GM18511 (cell line): ENCODE measurements at regions not wholly inside any gene's neighbourhood (a gene's known extent, or its start where the extent isn't known, plus 50 kb on each side); places are given as distances from the start of the nearest gene placed in this dataset.
A peak's percentile ranks its signal among the peaks of the same experiment; 100 is the strongest.

Experiments used
- ATAC-seq: cut with Tn5 transposase; IDR thresholded peaks from one replicate; pipeline ENCODE4 v1.9.1; 2021; ENCODE audit warnings: mild to moderate bottlenecking, moderate library complexity; ENCODE audit not compliant: unreplicated experiment

DNA sequence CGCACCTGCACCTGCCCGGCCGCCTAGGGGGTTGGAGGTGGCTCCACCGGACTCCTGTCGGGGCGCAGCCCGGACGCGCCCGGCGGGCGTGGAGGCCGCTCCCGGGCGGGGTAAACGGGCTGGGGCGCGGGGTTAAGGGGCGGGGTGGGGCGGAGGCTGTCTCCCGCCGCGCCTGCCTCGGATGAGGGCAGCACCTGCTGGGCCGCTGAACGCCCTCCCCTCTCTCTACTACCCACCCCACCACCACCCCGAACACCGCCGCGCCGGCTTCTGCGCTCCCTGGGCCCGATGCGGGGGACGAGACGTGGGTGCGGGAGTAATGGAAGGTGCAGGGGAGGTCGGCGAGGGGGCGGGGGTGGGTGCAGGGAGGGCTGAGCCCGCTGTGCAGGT lies 224.8 kb upstream of the ID2 start:
- ATAC-seq, result no peak

GRCh38 chr2:8457699-8458502 lies 224.0 kb upstream of the ID2 start:
- ATAC-seq, result no peak

DNA sequence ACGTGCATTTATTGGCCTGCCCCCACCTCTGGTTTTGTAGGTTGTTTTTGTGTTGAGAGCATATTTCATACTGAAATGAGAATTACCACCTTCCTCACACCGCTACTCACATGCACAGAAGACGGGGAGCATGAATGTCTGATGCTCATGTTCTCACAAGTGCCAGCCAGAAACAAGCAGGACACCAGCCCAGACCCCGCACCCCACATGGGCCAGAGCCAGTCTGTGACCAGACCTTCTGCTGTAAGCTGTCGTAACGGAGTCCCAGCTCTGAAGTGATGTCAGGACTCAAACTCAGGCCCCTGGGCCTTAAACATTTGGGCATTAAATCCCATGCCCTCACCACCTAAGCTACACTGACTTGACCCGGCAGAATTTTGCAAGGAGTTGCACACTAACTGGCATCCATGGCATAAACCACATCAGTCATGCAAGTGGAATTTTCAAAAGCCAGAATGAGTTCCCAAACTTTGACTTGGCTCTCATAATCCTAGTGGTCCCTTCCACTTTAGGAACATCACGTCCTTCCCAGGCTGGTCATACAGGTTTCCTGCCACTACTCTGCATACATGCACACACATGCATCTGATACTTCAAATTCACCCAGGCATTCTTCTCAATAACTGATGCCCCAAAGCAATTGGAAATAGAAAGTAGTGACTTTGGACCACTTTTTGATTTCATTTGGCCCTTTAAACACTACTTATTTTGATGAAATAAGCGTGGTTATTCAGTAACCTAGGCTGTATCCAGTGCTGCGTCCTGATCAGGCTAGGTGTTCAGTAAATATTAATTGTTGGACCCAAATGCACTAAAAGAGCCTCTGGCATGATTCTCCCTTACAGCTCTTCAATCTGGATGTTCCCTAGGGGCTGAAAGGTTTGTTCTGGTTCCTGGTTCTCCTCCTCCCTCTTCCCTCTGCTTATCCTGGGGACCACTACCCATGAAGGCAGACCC lies 223.1 kb upstream of the ID2 start:
- no peak for ATAC-seq

DNA sequence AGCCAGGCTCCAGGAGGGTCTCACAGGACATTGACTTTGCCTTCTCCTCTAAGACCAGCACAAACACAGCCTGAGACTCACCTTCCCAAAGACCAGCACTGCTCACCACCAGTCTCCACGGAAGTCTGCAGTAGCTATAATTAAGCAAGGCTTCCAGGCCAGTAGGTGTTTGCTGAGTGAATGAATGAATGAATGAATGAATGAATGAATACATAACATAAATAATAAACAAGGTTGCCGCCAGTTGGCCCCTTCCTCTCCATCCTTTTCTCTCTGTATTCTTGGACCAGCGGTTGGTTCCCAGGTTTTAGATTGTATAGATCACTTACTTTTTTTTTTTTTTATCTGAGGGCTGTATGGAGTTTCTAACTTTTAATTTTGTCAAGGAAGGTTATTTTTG lies 222.4 kb upstream of the ID2 start:
- ATAC-seq, result no peak

DNA sequence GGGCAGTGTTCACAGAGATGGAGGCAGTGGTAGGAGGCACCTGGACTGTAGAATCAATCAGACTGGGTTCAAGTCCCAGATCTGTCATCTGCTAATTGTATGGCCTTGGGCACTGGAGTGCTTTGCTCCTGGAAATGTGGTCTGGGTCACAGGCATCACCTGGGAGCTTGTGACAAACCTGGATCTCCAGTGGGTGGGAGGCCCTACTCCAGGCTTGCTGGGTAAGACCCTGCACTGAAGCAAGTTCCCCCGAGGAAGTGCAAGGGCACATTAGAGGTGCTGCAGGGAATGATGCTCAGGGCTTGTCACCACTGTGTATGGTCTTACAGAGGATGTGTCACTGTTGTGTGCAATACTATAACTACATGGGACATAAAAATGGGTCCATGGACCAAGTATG lies 220.5 kb upstream of the ID2 start:
- ATAC-seq, result no peak

- ATAC-seq, result no peak
These were observed 219.6 kb upstream of the ID2 start for GRCh38 chr2:8462280-8462679.

- ATAC-seq, result no peak
These were observed 218.8 kb upstream of the ID2 start for GRCh38 chr2:8462899-8463648.

- no peak for ATAC-seq
These were observed 216.3 kb upstream of the ID2 start for GRCh38 chr2:8465560-8465959.

DNA sequence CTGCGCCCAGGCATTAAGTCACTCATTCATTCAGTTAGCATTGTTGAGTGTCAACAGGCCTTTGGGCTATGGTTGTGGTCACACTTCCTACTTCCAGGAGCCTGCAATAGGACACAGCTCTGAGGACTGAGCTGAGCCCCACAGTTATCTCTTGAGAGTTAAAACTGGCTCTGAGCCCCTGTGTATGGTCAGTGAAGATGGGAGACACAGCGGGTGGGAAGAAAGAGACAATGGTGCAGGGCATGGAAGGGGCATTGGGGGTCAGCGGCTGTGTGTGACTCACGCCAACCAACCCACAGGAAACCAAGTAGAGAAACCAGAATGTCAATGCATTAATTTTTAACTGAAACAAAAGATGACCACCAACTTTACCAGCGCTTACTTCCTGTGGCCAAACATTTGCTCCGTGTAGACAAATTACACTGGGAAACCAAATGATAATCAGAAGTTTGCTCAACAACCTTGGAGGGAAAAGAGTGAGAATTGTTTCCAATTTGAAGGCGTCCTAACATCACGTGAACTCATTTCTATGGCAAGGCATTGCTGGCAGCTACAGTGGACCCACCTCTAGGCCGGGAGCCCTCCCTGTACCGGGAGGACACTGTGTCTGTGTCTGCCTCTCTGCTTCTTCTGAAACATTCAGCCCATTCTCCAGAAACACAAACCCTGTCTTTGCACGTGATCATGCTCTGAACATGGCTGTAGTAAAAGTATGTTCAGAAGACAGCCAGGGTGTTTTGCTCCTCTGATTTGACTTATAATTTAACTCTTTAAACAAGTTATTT lies 212.0 kb upstream of the ID2 start:
- peak; percentile 78 for ATAC-seq

DNA sequence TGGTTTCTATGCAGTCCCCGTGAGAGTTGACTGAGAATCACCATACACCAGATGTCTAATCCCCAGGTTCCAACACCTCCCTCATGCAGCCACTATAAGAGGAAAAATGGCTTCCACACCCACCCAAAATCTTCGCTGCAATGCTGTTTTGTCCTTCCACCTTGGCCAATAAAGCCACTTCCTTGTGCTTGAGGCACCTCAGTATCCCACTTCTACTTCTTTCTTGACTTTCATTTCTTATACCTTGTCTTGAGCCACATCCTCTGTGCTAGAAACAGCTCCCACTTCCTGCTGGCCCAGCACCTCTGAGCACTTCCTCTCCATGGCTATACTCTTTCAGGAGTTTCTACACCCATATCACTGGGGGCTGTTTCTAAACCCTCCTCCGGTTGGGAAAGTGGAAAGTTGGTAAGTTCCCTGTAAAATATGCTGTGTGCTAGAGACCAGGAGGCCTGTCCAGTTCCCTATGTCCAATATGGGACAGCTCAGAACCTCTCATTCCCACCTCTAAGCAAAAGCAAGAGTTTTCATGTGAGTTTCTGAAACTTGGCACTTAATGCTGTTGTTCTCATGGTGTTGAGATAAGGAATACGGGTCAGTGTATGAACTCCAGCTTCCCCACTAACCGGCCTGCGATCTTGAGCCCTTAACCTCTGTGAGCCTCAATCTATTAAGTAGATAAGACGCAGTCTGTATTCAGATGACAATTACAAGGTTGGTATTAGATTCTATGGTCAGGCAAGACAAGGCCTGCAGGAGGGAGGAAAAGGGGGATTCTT lies 209.1 kb upstream of the ID2 start:
- peak; percentile 38 for ATAC-seq

DNA sequence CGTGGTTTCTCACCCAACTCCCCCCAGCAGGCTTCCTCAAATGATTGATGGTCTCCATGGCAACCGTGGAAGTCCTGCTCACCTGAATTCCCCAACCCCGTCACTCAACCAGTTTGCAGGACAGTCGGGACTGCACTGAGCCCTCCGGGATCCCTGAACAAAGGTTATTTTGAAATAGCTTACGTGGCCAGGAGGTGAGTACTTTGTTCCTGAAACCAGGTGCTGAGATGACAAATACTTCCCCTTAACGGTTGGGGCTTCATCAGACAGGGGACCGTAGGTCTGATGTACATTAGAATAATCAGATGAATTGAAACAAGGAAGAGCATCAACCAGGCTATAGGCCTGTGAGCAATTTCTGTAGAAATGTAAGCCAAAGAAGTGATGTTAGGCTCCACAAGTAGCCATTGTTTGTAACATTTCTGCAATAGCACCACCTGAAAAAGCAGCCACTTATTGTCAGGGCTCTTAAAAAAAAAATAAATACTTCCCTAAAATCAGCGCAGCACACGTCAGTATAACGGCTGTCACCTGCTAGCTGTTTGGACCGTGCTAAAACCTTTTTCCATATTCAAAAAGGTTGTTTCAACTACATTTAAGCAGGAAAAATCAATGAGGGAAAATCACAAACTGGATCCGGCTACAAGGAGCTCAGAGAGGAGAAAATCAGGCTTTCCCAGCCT lies 206.4 kb upstream of the ID2 start:
- ATAC-seq, result peak; percentile 41

- peak; percentile 50 for ATAC-seq
These were observed 204.0 kb upstream of the ID2 start for GRCh38 chr2:8477552-8478470.

DNA sequence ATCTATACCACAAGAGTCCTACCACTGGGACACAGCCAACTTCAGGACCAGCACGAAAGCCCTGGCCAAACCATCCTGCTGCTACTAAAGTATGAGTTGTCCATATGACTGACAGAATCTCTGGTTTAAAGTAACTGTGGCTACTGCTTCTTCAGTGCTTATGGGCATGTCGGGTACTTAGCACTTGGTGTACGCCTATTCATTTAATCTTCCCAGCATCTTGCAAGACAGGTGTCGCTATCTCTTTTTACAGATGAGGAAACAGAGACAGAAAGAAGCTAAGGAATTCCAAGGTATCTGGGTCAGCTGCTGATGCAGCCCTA lies 203.4 kb upstream of the ID2 start:
- no peak for ATAC-seq

GRCh38 chr2:8479298-8479697 lies 202.6 kb upstream of the ID2 start:
- no peak for ATAC-seq

DNA sequence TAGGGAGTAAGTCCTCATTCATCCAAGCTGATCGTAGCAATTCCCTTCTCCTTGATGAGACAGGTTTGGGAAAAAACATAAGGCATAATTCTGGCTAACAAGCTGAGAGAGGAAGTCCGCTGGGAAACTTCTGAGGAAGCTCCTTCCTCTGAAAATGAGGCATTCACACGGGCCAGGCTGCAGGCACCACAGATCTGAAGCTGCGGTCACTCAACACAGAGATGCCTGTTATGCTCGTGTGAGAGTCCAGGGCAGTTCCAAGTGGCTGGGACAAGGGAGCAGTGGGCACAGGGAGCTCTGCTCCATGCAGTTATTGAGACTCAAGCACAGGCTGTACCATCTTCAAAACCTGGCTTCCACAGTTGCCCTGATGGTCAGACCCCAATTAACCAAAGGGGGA lies 200.9 kb upstream of the ID2 start:
- no peak for ATAC-seq

GRCh38 chr2:8481463-8482009 lies 200.3 kb upstream of the ID2 start:
- ATAC-seq, result peak; percentile 57

- ATAC-seq, result no peak
These were observed 199.4 kb upstream of the ID2 start for GRCh38 chr2:8482432-8482831.
